ENCODE measurements at regions not wholly inside any gene's neighbourhood (a gene's known extent, or its start where the extent isn't known, plus 50 kb on each side); places are given as distances from the start of the nearest gene placed in this dataset.

DNA sequence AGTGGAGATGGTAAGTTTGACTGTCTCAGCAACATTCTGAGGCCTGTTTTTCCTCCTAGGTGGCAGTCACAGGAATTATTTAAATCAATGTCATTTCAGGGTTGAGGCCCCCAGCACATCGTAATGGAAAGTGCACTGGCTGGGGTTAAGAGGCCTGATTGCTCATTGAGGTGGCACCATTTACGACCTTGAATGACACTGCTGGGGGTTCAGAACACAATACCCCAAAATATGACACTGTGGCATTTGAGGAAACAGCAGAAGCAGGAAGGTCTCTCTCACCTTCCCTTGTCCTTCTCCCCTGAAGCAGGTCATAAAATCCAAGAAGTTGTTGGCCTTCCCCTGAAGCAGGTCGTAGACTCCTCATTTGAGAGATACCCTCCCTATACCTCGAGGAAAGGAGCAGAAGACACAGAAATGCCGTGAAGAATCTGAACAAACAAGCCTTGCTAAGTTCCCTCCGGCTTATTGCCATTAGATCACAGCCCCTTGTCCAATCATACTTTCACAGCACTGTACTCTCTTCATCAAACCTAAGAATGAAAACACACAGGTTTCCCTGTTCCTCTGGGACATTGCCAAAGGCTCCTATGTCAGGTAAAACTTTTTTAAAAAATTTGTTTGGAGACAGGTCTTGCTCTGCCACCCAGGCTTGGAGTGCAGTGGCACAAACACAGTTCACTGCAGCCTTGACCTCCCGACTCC is 71.3 kb downstream of the S1PR1 start:
- TF ChIP-seq, protein P1, sequence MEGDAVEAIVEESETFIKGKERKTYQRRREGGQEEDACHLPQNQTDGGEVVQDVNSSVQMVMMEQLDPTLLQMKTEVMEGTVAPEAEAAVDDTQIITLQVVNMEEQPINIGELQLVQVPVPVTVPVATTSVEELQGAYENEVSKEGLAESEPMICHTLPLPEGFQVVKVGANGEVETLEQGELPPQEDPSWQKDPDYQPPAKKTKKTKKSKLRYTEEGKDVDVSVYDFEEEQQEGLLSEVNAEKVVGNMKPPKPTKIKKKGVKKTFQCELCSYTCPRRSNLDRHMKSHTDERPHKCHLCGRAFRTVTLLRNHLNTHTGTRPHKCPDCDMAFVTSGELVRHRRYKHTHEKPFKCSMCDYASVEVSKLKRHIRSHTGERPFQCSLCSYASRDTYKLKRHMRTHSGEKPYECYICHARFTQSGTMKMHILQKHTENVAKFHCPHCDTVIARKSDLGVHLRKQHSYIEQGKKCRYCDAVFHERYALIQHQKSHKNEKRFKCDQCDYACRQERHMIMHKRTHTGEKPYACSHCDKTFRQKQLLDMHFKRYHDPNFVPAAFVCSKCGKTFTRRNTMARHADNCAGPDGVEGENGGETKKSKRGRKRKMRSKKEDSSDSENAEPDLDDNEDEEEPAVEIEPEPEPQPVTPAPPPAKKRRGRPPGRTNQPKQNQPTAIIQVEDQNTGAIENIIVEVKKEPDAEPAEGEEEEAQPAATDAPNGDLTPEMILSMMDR (IDR thresholded peaks at IDR 0.05; ENCODE audit: low read length), result no peak
- no peak for TF ChIP-seq EZH2 (IDR thresholded peaks at IDR 0.05; ENCODE audit: borderline replicate concordance, low read length)
